Sigmoid colon (tissue), 6 donors: ENCODE measurements at regions not wholly inside any gene's neighbourhood (a gene's known extent, or its start where the extent isn't known, plus 50 kb on each side); places are given as distances from the start of the nearest gene placed in this dataset.

ENCODE experiments used
- DNase-seq: peaks from one replicate; pipeline ENCODE4 v3.0.0-alpha.2; 2019
- H3K27ac ChIP-seq, 4 donors: fragments of 200-600 bp; sonication (generic); one replicate each; pipeline ENCODE4 v1.5.1; 2016 to 2019; ENCODE audit warnings: mild to moderate bottlenecking in 1 of 4
- H3K27me3 ChIP-seq, 3 donors: fragments of 200-600 bp; sonication (generic); one replicate each; pipeline ENCODE4 v1.5.1; 2019; ENCODE audit warnings: mild to moderate bottlenecking in 1 of 3
- H3K36me3 ChIP-seq, 4 donors: fragments of 200-600 bp; sonication (generic); one replicate each; pipeline ENCODE4 v1.5.1; 2016 to 2019
- H3K4me1 ChIP-seq, 4 donors: fragments of 200-600 bp; sonication (generic); one replicate each; pipeline ENCODE4 v1.5.1; 2017 to 2019
- H3K4me3 ChIP-seq, 4 donors: fragments of 200-600 bp; sonication (generic); one replicate each; pipeline ENCODE4 v1.5.1; 2017 to 2019; ENCODE audit warnings: mild to moderate bottlenecking in 2 of 4, moderate library complexity in 1 of 4
- H3K9me3 ChIP-seq, 4 donors: fragments of 200-600 bp in 3 of 4; sonication (generic) in 3 of 4; one replicate each; pipeline versions ENCODE4 v1.5.1 to v1.6.1; 2013 to 2019
- EP300 ChIP-seq, 4 donors: sonication (generic); formaldehyde crosslinking; IDR thresholded peaks; one replicate each; pipeline ENCODE4 v1.6.1; 2017; ENCODE audit warnings: antibody characterized with exemption in 4 of 4
- POLR2A ChIP-seq, 2 donors: fragments of 450-650 bp; IDR thresholded peaks; one replicate each; pipeline ENCODE4 v1.6.1; 2016; ENCODE audit warnings: antibody characterized with exemption in 2 of 2, mild to moderate bottlenecking in 2 of 2, moderate library complexity in 2 of 2
- POLR2AphosphoS5 ChIP-seq, 4 donors: sonication (generic); formaldehyde crosslinking; IDR thresholded peaks; one replicate each; pipeline ENCODE4 v1.6.1; 2017; ENCODE audit warnings: antibody characterized with exemption in 4 of 4
- WGBS, 2 donors: extraction: QIAGEN DNeasy Blood & Tissue Kit; methylation state at CpG; one replicate each; pipeline ENCODE4 v1.1.7; 2013; 5-methylcytosine and 5-hydroxymethylcytosine counted together
- intact Hi-C: fragments of 100-400 bp; cut with DNase I; formaldehyde crosslinking; loops from one replicate; pipeline ENCODE4 v1.15.1; 2023
- TF ChIP-seq, protein P1 (sequence below), 4 experiments: fragments of 450-650 bp in 3 of 4; fragments of 200-600 bp in 1 of 4; IDR thresholded peaks; one replicate each; pipeline ENCODE4 v1.5.1; 2016 to 2019; ENCODE audit warnings: antibody characterized with exemption in 4 of 4, mild to moderate bottlenecking in 3 of 4, moderate library complexity in 2 of 4
- donor health status: healthy with polysubstance abuse.
- donor health status: healthy.

DNA sequence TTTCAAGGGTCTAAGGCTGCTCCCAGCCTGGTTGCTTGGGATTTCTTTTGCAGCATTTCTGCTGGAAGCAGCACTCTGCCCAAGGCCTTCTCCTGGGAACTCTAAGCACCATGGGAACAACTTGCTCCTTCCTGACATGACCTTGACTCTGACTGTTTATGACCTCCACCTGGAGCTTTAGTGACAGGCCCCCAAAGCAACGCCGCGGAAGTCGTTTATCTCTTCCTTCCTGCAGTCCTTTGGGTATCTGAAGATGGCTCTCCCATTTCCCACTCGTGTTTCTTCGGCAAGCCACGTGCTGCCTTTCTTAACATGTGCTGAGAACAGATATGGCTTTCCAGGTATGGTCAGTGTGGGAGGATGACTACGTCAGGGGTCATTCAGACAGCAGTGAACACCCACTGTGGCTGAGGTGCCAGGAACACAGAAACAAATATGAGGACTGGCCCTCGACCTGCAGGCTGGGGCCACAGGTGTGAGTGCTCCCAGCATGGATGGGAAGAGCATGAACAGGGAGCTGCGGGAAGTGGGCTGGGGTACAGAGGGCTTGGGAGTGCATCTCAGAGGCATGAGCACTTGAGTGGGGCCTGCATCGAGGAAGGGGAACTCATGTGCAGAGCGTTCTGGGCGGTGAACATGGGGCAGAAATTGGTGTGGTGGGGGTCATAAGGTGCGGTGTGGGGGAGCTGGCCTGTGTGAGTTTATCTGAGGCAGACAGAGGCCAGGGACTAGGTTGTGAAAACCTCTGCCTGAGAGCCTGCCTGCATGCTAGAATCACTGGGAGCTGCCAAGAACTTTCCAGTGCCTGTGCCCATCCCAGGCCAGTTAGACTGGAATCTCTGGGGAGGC lies 140.5 kb downstream of the TSN start:
- Histone ChIP-seq H3K27ac (no peak overlapping the region), H3K36me3 (no peaks in the 10 kb centered on the region), H3K4me1 (no peaks in the 10 kb centered on the region), H3K4me3 (no peak overlapping the region), H3K9me3 (no peaks in the 10 kb centered on the region), H3K27me3 (no peaks in the 10 kb centered on the region)
- DNase-seq: no peak
- TF ChIP-seq POLR2A (IDR thresholded peaks at IDR 0.05) (no peak), EP300 (IDR thresholded peaks at IDR 0.05) (no peak), POLR2AphosphoS5 (IDR thresholded peaks at IDR 0.05) (no peak)
- TF ChIP-seq, protein P1, sequence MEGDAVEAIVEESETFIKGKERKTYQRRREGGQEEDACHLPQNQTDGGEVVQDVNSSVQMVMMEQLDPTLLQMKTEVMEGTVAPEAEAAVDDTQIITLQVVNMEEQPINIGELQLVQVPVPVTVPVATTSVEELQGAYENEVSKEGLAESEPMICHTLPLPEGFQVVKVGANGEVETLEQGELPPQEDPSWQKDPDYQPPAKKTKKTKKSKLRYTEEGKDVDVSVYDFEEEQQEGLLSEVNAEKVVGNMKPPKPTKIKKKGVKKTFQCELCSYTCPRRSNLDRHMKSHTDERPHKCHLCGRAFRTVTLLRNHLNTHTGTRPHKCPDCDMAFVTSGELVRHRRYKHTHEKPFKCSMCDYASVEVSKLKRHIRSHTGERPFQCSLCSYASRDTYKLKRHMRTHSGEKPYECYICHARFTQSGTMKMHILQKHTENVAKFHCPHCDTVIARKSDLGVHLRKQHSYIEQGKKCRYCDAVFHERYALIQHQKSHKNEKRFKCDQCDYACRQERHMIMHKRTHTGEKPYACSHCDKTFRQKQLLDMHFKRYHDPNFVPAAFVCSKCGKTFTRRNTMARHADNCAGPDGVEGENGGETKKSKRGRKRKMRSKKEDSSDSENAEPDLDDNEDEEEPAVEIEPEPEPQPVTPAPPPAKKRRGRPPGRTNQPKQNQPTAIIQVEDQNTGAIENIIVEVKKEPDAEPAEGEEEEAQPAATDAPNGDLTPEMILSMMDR (IDR thresholded peaks at IDR 0.05): no peak
- intact Hi-C loops: no loop called here
- WGBS, 2 donors: 82 to 86% methylated on average over 14 of the region's 14 CpGs

DNA sequence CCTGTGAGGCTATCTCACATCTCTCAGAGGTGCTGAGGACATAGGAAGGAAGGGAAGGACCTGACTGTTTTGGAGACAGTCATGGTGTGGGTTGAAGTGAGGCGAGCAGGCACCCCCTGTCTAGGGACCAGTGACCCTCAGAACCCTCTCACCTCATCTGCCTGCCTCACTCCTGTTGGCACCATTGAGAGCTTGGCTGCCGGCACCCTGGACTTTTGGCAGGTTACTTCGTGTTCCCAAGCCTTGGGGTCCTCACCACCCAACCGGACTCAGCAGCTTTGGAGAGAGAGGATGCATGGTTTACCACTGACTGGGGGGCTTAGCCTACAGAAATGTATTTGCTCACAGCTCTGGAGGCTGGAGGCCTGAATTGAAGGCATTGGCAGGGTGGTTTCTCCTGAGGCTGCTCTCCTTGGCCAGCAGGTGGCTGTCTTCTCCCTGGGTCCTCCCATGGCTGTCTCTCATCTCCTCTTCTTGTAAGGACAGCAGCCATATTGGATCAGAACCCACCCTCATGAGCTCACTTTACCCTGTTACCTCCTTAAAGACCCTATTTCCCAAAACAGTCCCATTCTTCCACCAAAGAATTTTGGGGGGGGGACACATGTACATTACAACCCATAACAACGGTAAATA lies 142.0 kb downstream of the TSN start:
- TF ChIP-seq, protein P1 (IDR thresholded peaks at IDR 0.05): no peak
- TF ChIP-seq EP300 (IDR thresholded peaks at IDR 0.05) (no peak), POLR2AphosphoS5 (IDR thresholded peaks at IDR 0.05) (no peak), POLR2A (IDR thresholded peaks at IDR 0.05) (no peak)
- 85 to 94% methylated on average over 5 of the region's 5 CpGs for WGBS, 2 donors
- intact Hi-C loops: no loop called here

DNA sequence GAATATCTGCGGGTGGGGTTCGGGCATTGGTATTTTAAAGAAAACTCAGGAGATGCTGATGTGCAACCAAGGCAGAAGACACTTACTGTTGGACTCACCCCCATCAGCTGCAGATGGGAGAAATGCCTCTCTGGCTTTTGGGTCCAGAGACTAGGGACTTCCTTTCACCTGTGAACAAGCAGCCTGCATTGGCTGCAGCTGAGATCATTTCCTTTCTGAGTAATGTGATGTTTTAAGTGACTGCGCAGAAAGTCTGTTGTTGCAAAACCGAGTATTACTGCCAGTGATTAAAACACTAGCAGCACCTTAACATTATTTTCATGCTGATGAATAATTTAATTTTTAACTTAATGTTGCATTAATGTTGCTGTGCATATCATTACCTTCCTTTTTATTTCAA lies 143.0 kb downstream of the TSN start:
- Histone ChIP-seq H3K4me3 (no peak overlapping the region), H3K9me3 (no peaks in the 10 kb centered on the region), H3K27me3 (no peaks in the 10 kb centered on the region), H3K27ac (no peak overlapping the region), H3K4me1 (peaks cover 0 to 8% (median 0%) of the 10 kb centered on the region in 4 donors), H3K36me3 (no peaks in the 10 kb centered on the region)
- WGBS, 2 donors: 78 to 88% methylated on average over 4 of the region's 4 CpGs
- no peak for DNase-seq
- intact Hi-C loops: no loop called here
- TF ChIP-seq EP300 (IDR thresholded peaks at IDR 0.05): no peak
- no peak for TF ChIP-seq POLR2A (IDR thresholded peaks at IDR 0.05)
- TF ChIP-seq, protein P1 (IDR thresholded peaks at IDR 0.05): no peak
- TF ChIP-seq POLR2AphosphoS5 (IDR thresholded peaks at IDR 0.05): no peak

More for the DNA sequence above, 142.0 kb downstream of the TSN start:
- Histone ChIP-seq H3K4me1 (no peaks in the 10 kb centered on the region), H3K4me3 (no peak overlapping the region), H3K27ac (no peak overlapping the region), H3K36me3 (no peaks in the 10 kb centered on the region), H3K27me3 (no peaks in the 10 kb centered on the region), H3K9me3 (no peaks in the 10 kb centered on the region)
- no peak for DNase-seq

DNA sequence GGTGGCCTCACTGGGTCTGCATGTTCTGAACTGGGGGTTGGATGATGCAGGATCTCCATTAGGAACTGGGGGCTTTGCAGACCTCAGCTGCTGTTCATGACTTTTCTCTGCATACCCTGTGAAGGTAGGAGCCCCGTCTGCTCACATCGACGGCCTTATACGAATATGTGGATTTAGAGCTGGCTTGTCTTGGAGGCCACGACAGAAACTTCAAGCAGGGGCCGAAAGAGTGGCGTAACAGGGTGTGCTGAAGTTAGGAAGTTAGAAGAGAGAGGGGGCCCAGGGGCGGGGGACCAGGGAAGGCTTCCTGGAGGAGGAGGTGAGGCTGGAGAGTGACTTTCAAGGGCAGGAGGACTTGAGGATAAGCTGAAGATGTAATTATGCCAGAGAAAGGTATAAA lies 144.9 kb downstream of the TSN start:
- TF ChIP-seq EP300 (IDR thresholded peaks at IDR 0.05): no peak
- no peak for TF ChIP-seq POLR2AphosphoS5 (IDR thresholded peaks at IDR 0.05)
- TF ChIP-seq, protein P1 (IDR thresholded peaks at IDR 0.05): no peak
- no peak for TF ChIP-seq POLR2A (IDR thresholded peaks at IDR 0.05)
- H3K4me1 ChIP-seq: peaks cover 0 to 8% (median 0%) of the 10 kb centered on the region in 4 donors
- H3K4me3 ChIP-seq: no peak overlapping the region
- H3K27me3 ChIP-seq: no peaks in the 10 kb centered on the region
- no peak overlapping the region for H3K27ac ChIP-seq
- WGBS, 2 donors: 90 to 93% methylated on average over 8 of the region's 8 CpGs
- H3K9me3 ChIP-seq: no peaks in the 10 kb centered on the region
- no peak for DNase-seq
- intact Hi-C loops: no loop called here
- no peaks in the 10 kb centered on the region for H3K36me3 ChIP-seq
